HL-60 (cell line): ENCODE measurements at regions not wholly inside any gene's neighbourhood (a gene's known extent, or its start where the extent isn't known, plus 50 kb on each side); places are given as distances from the start of the nearest gene placed in this dataset.

Source experiments
- CTCF ChIP-seq: IDR thresholded peaks from one replicate; pipeline ENCODE4 v1.5.1; 2011; ENCODE audit warnings: low read length, control low read depth, inconsistent platforms; ENCODE audit not compliant: insufficient read depth
- GABPA ChIP-seq: IDR thresholded peaks from 2 replicates; pipeline ENCODE4 v1.6.1; 2012; ENCODE audit warnings: low read depth
- POLR2AphosphoS5 ChIP-seq: IDR thresholded peaks from 2 replicates; pipeline ENCODE4 v1.6.1; 2012; ENCODE audit warnings: low read depth
- TF ChIP-seq, protein P1 (sequence below): IDR thresholded peaks from 2 replicates; pipeline ENCODE4 v1.6.1; 2012; ENCODE audit warnings: low read depth; ENCODE audit not compliant: insufficient replicate concordance

GRCh38 chr3:144665567-144666053, 694.0 kb downstream of the DIPK2A start:
- TF ChIP-seq CTCF (no peak), POLR2AphosphoS5 (no peak), GABPA (no peak)
- TF ChIP-seq, protein P1, sequence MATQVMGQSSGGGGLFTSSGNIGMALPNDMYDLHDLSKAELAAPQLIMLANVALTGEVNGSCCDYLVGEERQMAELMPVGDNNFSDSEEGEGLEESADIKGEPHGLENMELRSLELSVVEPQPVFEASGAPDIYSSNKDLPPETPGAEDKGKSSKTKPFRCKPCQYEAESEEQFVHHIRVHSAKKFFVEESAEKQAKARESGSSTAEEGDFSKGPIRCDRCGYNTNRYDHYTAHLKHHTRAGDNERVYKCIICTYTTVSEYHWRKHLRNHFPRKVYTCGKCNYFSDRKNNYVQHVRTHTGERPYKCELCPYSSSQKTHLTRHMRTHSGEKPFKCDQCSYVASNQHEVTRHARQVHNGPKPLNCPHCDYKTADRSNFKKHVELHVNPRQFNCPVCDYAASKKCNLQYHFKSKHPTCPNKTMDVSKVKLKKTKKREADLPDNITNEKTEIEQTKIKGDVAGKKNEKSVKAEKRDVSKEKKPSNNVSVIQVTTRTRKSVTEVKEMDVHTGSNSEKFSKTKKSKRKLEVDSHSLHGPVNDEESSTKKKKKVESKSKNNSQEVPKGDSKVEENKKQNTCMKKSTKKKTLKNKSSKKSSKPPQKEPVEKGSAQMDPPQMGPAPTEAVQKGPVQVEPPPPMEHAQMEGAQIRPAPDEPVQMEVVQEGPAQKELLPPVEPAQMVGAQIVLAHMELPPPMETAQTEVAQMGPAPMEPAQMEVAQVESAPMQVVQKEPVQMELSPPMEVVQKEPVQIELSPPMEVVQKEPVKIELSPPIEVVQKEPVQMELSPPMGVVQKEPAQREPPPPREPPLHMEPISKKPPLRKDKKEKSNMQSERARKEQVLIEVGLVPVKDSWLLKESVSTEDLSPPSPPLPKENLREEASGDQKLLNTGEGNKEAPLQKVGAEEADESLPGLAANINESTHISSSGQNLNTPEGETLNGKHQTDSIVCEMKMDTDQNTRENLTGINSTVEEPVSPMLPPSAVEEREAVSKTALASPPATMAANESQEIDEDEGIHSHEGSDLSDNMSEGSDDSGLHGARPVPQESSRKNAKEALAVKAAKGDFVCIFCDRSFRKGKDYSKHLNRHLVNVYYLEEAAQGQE, result no peak
